ENCODE measurements at regions not wholly inside any gene's neighbourhood (a gene's known extent, or its start where the extent isn't known, plus 50 kb on each side); places are given as distances from the start of the nearest gene placed in this dataset.

DNA sequence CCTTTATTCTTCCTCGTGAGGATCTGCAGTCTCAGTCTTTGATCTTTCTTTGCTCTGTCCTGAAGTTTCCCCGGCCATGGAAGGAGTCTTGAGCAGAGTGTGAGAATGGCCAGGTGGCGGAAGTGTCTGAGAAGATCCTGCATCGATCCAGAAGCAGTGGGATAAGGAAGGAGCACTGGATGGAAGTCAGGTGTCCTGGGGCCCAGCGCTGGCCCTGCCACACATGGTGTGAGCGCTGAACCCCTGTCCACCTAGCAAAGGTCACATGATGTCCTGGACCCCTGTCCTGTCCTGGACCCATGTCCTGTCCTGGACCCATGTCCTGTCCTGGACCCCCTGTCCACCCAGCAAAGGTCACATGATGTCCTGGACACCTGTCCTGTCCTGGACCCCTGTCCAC lies 111.8 kb upstream of the MED13L start:
- no peak overlapping the region for H3K4me3 ChIP-seq (ENCODE audit: control insufficient read depth, low read depth, low read length)
- DNase-seq (ENCODE audit: low read depth) = no peak
- TF ChIP-seq, protein P1, sequence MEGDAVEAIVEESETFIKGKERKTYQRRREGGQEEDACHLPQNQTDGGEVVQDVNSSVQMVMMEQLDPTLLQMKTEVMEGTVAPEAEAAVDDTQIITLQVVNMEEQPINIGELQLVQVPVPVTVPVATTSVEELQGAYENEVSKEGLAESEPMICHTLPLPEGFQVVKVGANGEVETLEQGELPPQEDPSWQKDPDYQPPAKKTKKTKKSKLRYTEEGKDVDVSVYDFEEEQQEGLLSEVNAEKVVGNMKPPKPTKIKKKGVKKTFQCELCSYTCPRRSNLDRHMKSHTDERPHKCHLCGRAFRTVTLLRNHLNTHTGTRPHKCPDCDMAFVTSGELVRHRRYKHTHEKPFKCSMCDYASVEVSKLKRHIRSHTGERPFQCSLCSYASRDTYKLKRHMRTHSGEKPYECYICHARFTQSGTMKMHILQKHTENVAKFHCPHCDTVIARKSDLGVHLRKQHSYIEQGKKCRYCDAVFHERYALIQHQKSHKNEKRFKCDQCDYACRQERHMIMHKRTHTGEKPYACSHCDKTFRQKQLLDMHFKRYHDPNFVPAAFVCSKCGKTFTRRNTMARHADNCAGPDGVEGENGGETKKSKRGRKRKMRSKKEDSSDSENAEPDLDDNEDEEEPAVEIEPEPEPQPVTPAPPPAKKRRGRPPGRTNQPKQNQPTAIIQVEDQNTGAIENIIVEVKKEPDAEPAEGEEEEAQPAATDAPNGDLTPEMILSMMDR (conservative IDR thresholded peaks at IDR 0.05; ENCODE audit: control insufficient read depth, insufficient read depth, low read depth, low read length) = no peak

DNA sequence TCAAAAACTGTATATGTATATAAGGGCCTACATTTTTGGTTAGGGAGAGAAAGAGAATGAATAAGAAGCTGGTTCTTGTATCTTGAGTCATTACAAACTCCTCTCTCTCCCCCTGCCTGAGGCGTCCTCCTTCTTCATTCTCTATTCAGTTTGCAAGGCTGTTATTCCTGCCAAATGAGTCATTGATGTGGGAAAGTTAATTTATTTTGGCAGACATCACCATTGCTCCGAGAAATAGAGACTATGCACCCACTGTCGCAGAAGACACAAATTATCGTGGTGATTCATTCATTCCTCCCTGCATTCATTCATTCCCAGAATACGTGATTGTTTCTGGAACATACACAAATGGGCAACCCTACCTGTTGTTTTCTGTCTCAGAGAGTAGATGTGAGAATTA lies 112.5 kb upstream of the MED13L start:
- DNase-seq (ENCODE audit: low read depth) = peak; percentile 99
- TF ChIP-seq, protein P1 (conservative IDR thresholded peaks at IDR 0.05; ENCODE audit: control insufficient read depth, insufficient read depth, low read depth, low read length) = no peak
- no peak overlapping the region for H3K4me3 ChIP-seq (ENCODE audit: control insufficient read depth, low read depth, low read length)

DNA sequence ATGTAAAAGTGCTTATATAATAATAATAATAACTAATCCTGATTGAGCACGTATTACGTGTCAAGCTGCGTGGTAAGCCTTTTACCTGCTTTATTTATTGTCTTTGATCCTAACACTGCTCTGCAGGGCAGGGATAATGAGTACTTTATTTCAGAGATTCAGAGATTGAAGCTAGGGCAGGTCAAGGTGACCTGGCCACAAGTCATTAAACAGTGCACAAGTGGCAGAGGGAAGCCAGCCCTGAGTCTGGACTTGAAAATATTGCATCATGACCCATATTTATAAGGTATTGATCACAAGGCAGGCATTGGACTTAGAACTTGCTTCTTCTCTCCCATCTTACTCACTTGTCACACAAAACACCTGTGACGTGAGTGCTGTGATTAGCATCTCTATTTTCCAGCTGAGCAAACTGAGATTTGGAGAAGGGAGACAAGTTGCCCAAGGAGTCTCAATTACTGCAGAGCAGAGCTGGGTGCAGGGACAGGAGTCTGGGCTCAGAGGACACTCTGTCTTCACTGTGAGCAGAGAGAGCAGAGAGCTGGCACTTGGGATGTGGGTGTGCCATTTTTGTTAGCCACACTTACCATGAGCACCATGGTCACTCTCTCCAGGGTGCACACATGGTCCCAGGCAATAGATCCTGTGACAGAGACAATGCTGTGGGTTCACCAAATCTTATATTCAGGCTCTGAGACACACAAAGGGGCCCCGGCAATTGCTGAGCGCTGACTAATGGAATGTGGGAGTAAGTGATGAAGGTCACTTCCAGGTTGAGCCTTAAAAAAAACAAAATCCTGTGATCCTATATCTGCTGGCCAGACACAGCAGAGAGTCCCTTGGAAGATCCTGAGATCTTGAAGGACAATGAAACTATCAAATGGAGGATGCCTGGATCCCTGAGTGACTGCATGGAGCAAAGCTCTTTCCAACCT lies 113.2 kb upstream of the MED13L start:
- DNase-seq (ENCODE audit: low read depth) = peak; percentile 40
- TF ChIP-seq, protein P1 (conservative IDR thresholded peaks at IDR 0.05; ENCODE audit: control insufficient read depth, insufficient read depth, low read depth, low read length) = no peak
- H3K4me3 ChIP-seq (ENCODE audit: control insufficient read depth, low read depth, low read length) = no peak overlapping the region

DNA sequence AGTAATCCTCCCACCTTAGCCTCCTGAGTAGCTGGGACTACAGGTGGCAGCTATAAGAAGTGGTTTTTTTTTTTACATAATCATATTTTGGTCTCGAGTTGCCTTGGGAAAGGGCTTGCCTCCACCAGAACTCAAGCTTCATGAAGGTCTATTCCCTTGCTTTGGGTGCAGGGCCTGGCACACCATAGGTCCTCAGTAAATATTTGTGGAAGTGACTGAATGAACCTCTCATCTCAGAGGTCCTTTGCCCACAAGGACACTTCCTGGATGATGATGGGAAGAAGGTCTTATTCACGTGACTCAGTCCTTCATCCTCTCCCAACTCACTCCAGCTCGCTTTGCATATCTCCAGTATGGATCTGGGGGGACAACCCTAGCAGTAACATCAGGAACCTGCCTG lies 114.0 kb upstream of the MED13L start:
- TF ChIP-seq, protein P1 (conservative IDR thresholded peaks at IDR 0.05; ENCODE audit: control insufficient read depth, insufficient read depth, low read depth, low read length) = no peak
- DNase-seq (ENCODE audit: low read depth) = no peak
- H3K4me3 ChIP-seq (ENCODE audit: control insufficient read depth, low read depth, low read length) = no peak overlapping the region

DNA sequence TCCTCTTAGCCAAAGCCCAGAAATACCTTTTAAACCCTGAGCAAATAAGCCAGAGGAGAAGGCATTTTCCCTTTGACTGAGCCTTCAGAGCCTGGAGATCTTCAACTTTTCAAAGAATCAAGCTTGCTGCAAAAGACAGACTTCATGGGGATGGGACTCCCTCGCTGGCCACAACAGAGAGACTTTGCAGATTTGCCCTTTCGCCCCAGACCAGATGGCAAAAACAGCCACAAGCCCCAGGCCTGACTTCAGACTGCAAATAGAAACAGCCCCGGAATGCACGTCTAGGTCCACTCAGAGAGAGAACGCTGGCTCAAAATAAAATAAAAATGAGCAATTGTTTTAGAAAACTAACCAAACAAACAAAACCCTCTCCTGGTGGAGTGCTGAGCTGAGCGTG lies 114.6 kb upstream of the MED13L start:
- H3K4me3 ChIP-seq (ENCODE audit: control insufficient read depth, low read depth, low read length) = no peak overlapping the region
- no peak for DNase-seq (ENCODE audit: low read depth)
- TF ChIP-seq, protein P1 (conservative IDR thresholded peaks at IDR 0.05; ENCODE audit: control insufficient read depth, insufficient read depth, low read depth, low read length) = no peak

DNA sequence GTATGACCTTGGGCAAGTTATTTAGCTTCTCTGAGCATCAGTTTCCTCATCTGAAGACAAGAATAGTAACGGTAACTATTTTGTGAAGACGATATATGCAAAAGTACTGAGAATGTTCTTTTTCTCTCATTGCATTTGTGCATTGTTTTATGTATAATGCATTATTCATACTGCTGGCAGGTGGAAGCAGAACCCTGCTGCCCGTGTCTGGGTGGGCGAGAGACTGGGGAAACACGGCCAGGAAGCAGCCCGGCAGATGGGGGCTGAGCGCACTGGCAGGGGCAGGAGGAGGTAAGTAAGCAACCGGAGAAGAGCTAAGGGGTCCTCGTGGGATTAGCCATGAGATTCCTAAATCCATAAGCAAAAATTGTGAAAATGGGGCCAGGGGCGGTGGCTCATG lies 115.8 kb upstream of the MED13L start:
- TF ChIP-seq, protein P1 (conservative IDR thresholded peaks at IDR 0.05; ENCODE audit: control insufficient read depth, insufficient read depth, low read depth, low read length) = no peak
- no peak for DNase-seq (ENCODE audit: low read depth)
- no peak overlapping the region for H3K4me3 ChIP-seq (ENCODE audit: control insufficient read depth, low read depth, low read length)

All from fibroblast of mammary gland (primary cell).